Suprapubic skin (tissue), 4 donors: ENCODE measurements at regions not wholly inside any gene's neighbourhood (a gene's known extent, or its start where the extent isn't known, plus 50 kb on each side); places are given as distances from the start of the nearest gene placed in this dataset.
A peak's percentile ranks its signal among the peaks of the same experiment; 100 is the strongest.

ENCODE experiments used
- DNase-seq, 2 donors: peaks; one replicate each; pipeline ENCODE4 v3.0.0-alpha.2; 2019; ENCODE audit warnings: low spot score in 2 of 2
- H3K27ac ChIP-seq: fragments of 200-600 bp; sonication (generic); one replicate; pipeline ENCODE4 v1.5.1; 2019
- H3K27me3 ChIP-seq: fragments of 200-600 bp; sonication (generic); one replicate; pipeline ENCODE4 v1.5.1; 2019
- H3K36me3 ChIP-seq: fragments of 200-600 bp; sonication (generic); one replicate; pipeline ENCODE4 v1.5.1; 2019
- H3K4me1 ChIP-seq: fragments of 200-600 bp; sonication (generic); one replicate; pipeline ENCODE4 v1.5.1; 2019
- H3K4me3 ChIP-seq: fragments of 200-600 bp; sonication (generic); one replicate; pipeline ENCODE4 v1.5.1; 2019; ENCODE audit warnings: mild to moderate bottlenecking
- H3K9me3 ChIP-seq: fragments of 200-600 bp; sonication (generic); one replicate; pipeline ENCODE4 v1.5.1; 2019
- CTCF ChIP-seq, 2 donors: fragments of 200-600 bp in 1 of 2; fragments of 450-650 bp in 1 of 2; sonication (generic) in 1 of 2; IDR thresholded peaks; one replicate each; pipeline ENCODE4 v1.5.1; 2016 to 2019; ENCODE audit warnings: antibody characterized with exemption in 2 of 2, mild to moderate bottlenecking in 1 of 2, moderate library complexity in 1 of 2
- EP300 ChIP-seq: sonication (generic); formaldehyde crosslinking; IDR thresholded peaks from one replicate; pipeline ENCODE4 v1.6.1; 2017; ENCODE audit warnings: antibody characterized with exemption
- POLR2A ChIP-seq, 2 donors: fragments of 450-650 bp; IDR thresholded peaks; one replicate each; pipeline ENCODE4 v1.6.1; 2017; ENCODE audit warnings: antibody characterized with exemption in 2 of 2, mild to moderate bottlenecking in 2 of 2, moderate library complexity in 2 of 2
- POLR2AphosphoS5 ChIP-seq, 3 donors: sonication (generic); formaldehyde crosslinking; IDR thresholded peaks; one replicate each; pipeline ENCODE4 v1.6.1; 2017; ENCODE audit warnings: antibody characterized with exemption in 3 of 3
- WGBS: methylation state at CpG from one replicate; pipeline ENCODE4 v1.1.5; 2018; 5-methylcytosine and 5-hydroxymethylcytosine counted together

GRCh38 chr22:49574881-49575702 lies 252.6 kb downstream of the BRD1 start:
- H3K27ac ChIP-seq: peak overlapping the region; percentile 34
- TF ChIP-seq POLR2A (IDR thresholded peaks at IDR 0.05): no peak
- TF ChIP-seq CTCF (IDR thresholded peaks at IDR 0.05): no peak
- TF ChIP-seq POLR2AphosphoS5 (IDR thresholded peaks at IDR 0.05): no peak
- TF ChIP-seq EP300: no peak
- peak in 1 of 2 donors; percentile 40 for DNase-seq
- no peaks in the 10 kb centered on the region for H3K4me1 ChIP-seq
- H3K9me3 ChIP-seq: peaks cover 3% of the 10 kb centered on the region
- no peaks in the 10 kb centered on the region for H3K36me3 ChIP-seq
- 83% methylated on average over 20 of the region's 31 CpGs for whole genome bisulfite sequencing
- no peaks in the 10 kb centered on the region for H3K27me3 ChIP-seq
- H3K4me3 ChIP-seq: no peak overlapping the region

GRCh38 chr22:49574205-49574880 lies 253.3 kb downstream of the BRD1 start:
- Histone ChIP-seq H3K4me3 (no peak overlapping the region), H3K36me3 (no peaks in the 10 kb centered on the region), H3K9me3 (no peaks in the 10 kb centered on the region), H3K27ac (peak overlapping the region; percentile 34), H3K4me1 (no peaks in the 10 kb centered on the region), H3K27me3 (peaks cover 7% of the 10 kb centered on the region)
- WGBS: 82% methylated on average over 27 of the region's 30 CpGs
- no peak for TF ChIP-seq CTCF (IDR thresholded peaks at IDR 0.05)
- no peak for TF ChIP-seq POLR2A (IDR thresholded peaks at IDR 0.05)
- TF ChIP-seq POLR2AphosphoS5 (IDR thresholded peaks at IDR 0.05): no peak
- TF ChIP-seq EP300: no peak
- peak in 1 of 2 donors; percentile 32 for DNase-seq

- H3K27me3 ChIP-seq: peaks cover 7% of the 10 kb centered on the region
- no peaks in the 10 kb centered on the region for H3K36me3 ChIP-seq
- peak in 1 of 2 donors; percentile 42 for DNase-seq
- no peak for TF ChIP-seq CTCF (IDR thresholded peaks at IDR 0.05)
- no peak for TF ChIP-seq POLR2AphosphoS5 (IDR thresholded peaks at IDR 0.05)
- no peak for TF ChIP-seq POLR2A (IDR thresholded peaks at IDR 0.05)
- no peak for TF ChIP-seq EP300
- H3K27ac ChIP-seq: no peak overlapping the region
- H3K4me3 ChIP-seq: no peak overlapping the region
- H3K9me3 ChIP-seq: no peaks in the 10 kb centered on the region
- 93% methylated on average over 10 of the region's 11 CpGs for WGBS
- H3K4me1 ChIP-seq: no peaks in the 10 kb centered on the region
These were observed 254.4 kb downstream of the BRD1 start for GRCh38 chr22:49573109-49573765.

GRCh38 chr22:49571326-49571725 lies 256.3 kb downstream of the BRD1 start:
- 92% methylated on average over 10 of the region's 14 CpGs for WGBS
- Histone ChIP-seq H3K4me3 (no peak overlapping the region), H3K27ac (no peak overlapping the region), H3K4me1 (no peaks in the 10 kb centered on the region), H3K27me3 (peaks cover 7% of the 10 kb centered on the region), H3K36me3 (no peaks in the 10 kb centered on the region), H3K9me3 (no peaks in the 10 kb centered on the region)
- DNase-seq: peak in 1 of 2 donors; percentile 37
- no peak for TF ChIP-seq POLR2A (IDR thresholded peaks at IDR 0.05)
- no peak for TF ChIP-seq EP300
- TF ChIP-seq CTCF (IDR thresholded peaks at IDR 0.05): no peak
- TF ChIP-seq POLR2AphosphoS5 (IDR thresholded peaks at IDR 0.05): no peak
